PC-3 (cell line): ENCODE measurements at regions not wholly inside any gene's neighbourhood (a gene's known extent, or its start where the extent isn't known, plus 50 kb on each side); places are given as distances from the start of the nearest gene placed in this dataset.

Source experiments
- EZH2phosphoT487 ChIP-seq: fragments of 300-600 bp; sonication (generic); IDR thresholded peaks from 2 replicates; pipeline ENCODE4 v1.6.1; 2018; ENCODE audit warnings: mild to moderate bottlenecking, antibody characterized with exemption, low read length, borderline replicate concordance
- TF ChIP-seq, protein P1 (sequence below): fragments of 300-600 bp; sonication (generic); conservative IDR thresholded peaks from 2 replicates; pipeline ENCODE4 v1.5.1; 2017; ENCODE audit warnings: antibody characterized with exemption, low read depth, mild to moderate bottlenecking, low read length

DNA sequence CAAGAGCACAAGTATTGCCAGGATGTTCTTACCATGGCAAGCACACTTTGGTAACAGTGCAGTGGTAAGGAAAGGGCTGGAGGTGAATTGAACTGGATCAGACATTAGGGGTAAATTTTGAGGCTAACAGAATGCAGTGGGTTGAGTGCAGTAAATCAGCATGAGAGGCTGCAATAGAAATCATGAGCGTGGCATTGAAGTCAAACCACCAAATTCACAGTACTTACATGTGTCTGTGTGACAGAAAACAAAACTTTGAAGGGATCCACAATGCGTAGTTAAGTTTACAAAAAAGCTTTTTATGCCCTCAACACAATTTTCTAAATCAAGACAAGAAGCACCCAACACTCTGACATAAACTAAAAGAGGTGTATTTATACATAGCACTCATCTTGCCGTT lies 428.0 kb upstream of the ARHGEF26 start:
- TF ChIP-seq, protein P1, sequence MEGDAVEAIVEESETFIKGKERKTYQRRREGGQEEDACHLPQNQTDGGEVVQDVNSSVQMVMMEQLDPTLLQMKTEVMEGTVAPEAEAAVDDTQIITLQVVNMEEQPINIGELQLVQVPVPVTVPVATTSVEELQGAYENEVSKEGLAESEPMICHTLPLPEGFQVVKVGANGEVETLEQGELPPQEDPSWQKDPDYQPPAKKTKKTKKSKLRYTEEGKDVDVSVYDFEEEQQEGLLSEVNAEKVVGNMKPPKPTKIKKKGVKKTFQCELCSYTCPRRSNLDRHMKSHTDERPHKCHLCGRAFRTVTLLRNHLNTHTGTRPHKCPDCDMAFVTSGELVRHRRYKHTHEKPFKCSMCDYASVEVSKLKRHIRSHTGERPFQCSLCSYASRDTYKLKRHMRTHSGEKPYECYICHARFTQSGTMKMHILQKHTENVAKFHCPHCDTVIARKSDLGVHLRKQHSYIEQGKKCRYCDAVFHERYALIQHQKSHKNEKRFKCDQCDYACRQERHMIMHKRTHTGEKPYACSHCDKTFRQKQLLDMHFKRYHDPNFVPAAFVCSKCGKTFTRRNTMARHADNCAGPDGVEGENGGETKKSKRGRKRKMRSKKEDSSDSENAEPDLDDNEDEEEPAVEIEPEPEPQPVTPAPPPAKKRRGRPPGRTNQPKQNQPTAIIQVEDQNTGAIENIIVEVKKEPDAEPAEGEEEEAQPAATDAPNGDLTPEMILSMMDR: no peak
- TF ChIP-seq EZH2phosphoT487: no peak
